Gastrocnemius medialis (tissue), 4 donors: ENCODE measurements at regions not wholly inside any gene's neighbourhood (a gene's known extent, or its start where the extent isn't known, plus 50 kb on each side); places are given as distances from the start of the nearest gene placed in this dataset.
"Not testable (repeated sequence)": the region's sequence is repeated elsewhere in the genome, so short reads cannot be mapped to it uniquely, and the experiment has no call there.

Experiments
- POLR2A ChIP-seq, 2 donors: fragments of 450-650 bp; IDR thresholded peaks; one replicate each; pipeline ENCODE4 v1.6.1; 2017; ENCODE audit warnings: antibody characterized with exemption in 2 of 2, mild to moderate bottlenecking in 2 of 2, moderate library complexity in 2 of 2
- TF ChIP-seq, protein P1 (sequence below), 5 experiments: fragments of 450-650 bp in 3 of 5; fragments of 200-600 bp in 2 of 5; sonication (generic) in 2 of 5; IDR thresholded peaks in 4 of 5; conservative IDR thresholded peaks in 1 of 5; 1 replicate in 4 of 5; 2 replicates in 1 of 5; pipeline ENCODE4 v1.5.1; 2016 to 2019; ENCODE audit warnings: antibody characterized with exemption in 5 of 5, mild to moderate bottlenecking in 3 of 5, moderate library complexity in 3 of 5

DNA sequence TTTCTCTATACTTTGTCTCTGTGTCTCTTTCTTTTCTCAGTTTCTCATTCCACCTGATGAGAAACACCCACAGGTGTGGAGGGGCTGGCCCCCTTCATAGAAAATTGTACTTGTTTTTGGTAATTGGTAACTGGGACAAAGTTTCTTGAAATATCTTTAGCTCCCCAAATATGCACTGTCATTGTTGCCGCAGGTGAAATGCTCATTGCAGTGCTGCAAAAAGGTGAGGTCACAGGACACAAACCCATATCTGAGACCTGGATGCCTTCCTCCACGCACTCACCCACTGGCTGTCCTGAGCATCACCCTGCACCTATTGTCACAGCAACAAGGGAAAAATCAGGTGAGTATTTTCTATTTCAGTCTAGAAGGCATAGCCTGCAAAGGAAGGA is 74.5 kb upstream of the CCDC180 start:
- TF ChIP-seq, protein P1, sequence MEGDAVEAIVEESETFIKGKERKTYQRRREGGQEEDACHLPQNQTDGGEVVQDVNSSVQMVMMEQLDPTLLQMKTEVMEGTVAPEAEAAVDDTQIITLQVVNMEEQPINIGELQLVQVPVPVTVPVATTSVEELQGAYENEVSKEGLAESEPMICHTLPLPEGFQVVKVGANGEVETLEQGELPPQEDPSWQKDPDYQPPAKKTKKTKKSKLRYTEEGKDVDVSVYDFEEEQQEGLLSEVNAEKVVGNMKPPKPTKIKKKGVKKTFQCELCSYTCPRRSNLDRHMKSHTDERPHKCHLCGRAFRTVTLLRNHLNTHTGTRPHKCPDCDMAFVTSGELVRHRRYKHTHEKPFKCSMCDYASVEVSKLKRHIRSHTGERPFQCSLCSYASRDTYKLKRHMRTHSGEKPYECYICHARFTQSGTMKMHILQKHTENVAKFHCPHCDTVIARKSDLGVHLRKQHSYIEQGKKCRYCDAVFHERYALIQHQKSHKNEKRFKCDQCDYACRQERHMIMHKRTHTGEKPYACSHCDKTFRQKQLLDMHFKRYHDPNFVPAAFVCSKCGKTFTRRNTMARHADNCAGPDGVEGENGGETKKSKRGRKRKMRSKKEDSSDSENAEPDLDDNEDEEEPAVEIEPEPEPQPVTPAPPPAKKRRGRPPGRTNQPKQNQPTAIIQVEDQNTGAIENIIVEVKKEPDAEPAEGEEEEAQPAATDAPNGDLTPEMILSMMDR (IDR thresholded peaks at IDR 0.05 in 4 of 5, conservative IDR thresholded peaks at IDR 0.05 in 1 of 5), result not testable (repeated sequence)
- TF ChIP-seq POLR2A (IDR thresholded peaks at IDR 0.05), result not testable (repeated sequence)
